ENCODE measurements at regions not wholly inside any gene's neighbourhood (a gene's known extent, or its start where the extent isn't known, plus 50 kb on each side); places are given as distances from the start of the nearest gene placed in this dataset.

DNA sequence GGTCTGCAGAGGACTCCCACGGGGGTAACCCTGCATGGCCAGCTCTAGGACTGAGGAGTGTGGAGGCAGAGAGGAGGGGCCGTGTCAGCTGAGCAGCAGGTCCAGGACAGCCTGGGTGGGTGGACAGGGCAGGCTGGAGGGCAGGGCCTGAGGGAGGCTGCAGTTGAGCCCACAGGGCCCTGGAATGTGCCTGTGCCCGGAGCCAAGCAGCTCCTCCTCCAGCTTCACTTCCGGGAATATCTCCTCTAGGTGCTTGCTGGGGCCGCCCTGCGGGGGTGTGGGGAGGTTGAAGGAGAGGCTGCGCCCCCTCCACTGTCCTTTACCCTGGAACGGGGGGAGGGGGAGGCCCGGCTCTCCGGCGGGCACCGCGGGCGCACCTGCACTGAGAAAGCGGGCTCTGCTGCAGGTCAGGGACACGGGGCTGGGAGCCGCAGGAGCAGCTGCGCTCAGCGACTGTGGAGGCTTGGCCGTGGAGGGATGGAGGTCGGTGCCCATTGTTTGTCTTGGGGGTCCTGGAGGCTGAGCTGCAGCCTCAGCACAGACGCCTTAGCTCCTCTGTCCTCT is 1293.2 kb downstream of the BRD1 start:
- no peak for DNase-seq (ENCODE audit: low read depth)

DNA sequence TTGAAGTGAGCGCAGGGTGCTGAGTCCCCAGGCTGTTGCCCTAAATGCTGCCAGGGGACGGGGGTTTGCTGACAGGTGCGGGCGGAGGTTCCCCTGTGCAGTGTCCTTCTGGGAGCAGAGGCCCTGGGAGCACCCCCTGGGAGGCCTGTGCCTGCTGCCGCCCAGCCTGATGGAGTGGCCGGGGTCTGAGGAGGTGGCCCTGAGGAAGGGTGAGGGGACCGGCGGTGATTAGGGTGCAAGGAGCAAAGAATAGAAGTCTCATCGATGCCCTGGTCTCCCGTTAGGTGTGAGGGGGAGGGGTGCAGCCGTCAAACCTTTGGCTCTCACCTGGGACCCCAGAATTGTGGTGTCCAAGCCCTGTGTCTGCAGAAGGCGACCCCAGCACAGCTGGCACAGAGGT is 1294.7 kb downstream of the BRD1 start:
- DNase-seq (ENCODE audit: low read depth): no peak

- no peak for DNase-seq (ENCODE audit: low read depth)
Measured at GRCh38 chr22:48531761-48532435, 1295.8 kb downstream of the BRD1 start.

DNA sequence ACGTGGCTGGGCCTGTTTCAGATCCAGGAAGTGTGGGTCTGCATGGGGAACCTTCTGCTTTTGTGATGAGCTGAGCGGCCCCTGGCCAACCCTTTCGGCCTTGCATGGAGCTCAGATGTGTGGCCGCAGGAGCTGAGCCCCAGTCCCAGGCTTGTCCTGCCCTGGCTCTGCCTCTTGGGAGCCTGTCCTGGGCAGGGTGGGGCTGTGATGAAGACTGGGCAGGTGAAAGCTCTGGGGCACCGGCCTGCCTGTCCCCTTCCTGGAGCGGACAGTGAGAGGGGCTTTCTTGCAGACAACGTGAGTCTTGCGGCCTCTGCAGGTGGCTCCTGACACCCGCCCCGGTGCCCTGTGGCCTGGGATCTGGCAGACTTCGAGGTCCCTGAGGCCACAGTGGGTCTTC is 1296.6 kb downstream of the BRD1 start:
- DNase-seq (ENCODE audit: low read depth): no peak

- no peak for DNase-seq (ENCODE audit: low read depth)
Measured at GRCh38 chr22:48530666-48531065, 1297.0 kb downstream of the BRD1 start.

DNA sequence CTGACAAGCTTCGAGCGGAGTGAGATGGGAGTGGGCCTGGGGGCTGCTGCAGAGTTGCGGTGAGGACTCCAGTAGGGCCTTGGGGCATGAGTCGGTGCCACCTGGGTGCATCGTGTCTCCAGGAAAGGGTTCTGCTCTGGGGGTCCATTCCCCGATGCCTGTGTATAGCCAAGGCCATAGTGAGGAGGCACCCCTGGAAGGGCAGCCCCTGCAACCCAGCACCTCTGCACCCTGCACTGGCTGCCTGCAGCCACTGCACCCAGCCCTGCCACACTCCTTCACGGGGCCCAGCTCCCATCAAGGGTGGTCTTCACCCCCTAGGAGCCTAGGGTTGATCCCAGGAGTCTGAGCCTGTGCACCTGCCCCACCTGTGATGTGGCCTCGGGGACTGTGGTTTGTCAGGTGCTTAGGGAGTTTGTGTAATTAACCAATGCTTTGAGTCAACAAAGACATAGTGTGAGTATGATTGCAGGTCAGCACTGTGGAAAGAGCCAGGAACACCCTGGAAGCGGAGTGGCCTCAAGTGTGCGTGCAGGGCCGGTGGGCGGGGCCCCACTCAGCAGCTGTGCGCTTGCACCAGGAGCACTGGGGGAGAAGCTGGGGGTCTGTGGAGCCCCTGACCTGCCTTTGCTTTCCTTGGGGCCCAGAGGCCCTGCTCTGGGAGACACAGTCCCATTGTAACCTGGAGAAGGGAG is 1299.3 kb downstream of the BRD1 start:
- no peak for DNase-seq (ENCODE audit: low read depth)

- DNase-seq (ENCODE audit: low read depth): no peak
Measured at GRCh38 chr22:48523761-48524160, 1303.9 kb downstream of the BRD1 start.

- no peak for DNase-seq (ENCODE audit: low read depth)
Measured at GRCh38 chr22:48523091-48523490, 1304.6 kb downstream of the BRD1 start.

- DNase-seq (ENCODE audit: low read depth): no peak
Measured at GRCh38 chr22:48522271-48522670, 1305.4 kb downstream of the BRD1 start.

DNA sequence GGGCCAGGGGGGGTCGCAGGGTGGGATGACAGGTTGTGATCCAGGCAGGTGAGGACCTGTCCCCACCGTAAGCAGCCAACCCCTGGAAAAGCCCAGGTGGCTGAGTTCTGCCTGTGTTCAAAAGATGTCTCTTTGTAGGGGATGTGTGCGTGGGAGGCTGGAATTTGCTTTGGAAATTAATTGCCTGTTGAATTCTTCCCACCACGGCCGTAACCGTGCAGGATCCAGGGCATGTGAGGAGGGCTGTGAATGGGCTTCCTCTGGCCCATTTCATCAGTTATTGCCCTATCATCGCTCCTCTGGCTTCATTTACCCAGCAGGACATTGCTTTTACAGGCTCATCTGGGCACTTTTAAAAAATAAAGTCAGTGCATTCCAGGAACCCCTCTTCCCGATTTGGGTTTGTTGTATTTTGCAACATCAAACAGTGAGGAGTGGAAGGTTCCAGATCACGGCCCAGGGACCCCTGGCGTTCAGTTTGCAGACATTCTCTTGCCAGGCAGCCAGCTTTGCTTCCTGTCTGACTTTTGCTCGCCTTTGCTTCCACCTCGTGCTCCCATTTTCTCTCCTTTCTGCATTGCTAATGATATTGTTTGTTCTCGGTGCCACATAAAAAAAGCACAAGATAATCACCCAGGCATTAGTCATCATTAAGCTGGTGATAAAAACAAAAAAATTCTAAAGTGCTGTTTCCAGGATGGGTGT is 1306.6 kb downstream of the BRD1 start:
- no peak for DNase-seq (ENCODE audit: low read depth)

- no peak for DNase-seq (ENCODE audit: low read depth)
Measured at GRCh38 chr22:48520207-48520606, 1307.5 kb downstream of the BRD1 start.

- DNase-seq (ENCODE audit: low read depth): no peak
Measured at GRCh38 chr22:48517039-48518030, 1310.3 kb downstream of the BRD1 start.

DNA sequence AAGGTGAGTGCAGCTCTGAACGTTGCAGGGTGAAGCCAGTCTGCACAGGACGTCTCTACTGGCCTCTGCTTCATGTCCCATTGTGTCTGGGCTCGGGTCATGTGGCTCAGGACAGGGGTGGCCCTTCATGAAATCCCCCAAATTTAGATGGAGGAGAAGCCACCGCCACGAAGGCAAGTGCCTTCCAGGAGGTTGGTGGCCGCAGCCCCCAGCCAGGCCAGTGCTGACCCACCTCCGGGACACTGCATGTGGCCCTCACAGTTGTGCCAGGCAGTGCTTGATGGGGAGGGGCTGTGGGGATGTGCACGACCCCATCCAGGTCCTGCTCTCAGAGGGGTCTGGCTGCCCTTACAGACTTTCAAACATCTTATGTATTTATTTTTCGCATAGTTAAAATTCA is 1311.1 kb downstream of the BRD1 start:
- no peak for DNase-seq (ENCODE audit: low read depth)

DNA sequence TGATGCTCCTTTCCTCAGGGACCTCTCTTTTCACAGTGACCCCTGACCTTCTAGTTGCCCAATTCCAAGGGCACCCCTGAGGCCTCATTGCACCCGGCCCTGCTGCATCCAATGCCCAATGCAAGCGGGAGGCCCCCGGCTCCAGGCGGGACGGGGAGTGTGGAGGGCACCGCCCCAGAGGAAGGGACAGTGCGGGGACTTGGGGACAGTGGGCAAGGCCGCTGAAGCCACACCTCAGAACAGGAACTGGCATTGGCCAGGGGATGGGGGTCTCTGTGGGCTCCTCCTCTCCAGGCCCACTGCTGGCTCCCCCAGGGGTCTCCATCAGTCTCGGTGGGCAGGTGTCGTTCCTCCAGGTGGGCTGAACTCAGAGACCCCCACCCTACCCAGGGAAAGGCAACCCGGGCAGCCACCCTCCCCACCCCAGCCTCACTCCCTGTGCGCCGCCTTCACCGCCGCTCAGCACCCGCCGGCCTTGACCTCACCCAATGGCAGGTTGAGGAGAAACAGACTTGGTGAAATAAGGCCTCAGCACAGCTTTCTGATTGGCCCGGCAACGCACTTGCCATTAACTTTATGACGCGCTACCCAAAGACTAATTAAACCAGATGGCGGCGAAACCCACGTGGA is 1312.0 kb downstream of the BRD1 start:
- DNase-seq (ENCODE audit: low read depth): no peak

GRCh38 chr22:48513929-48514328 is 1313.7 kb downstream of the BRD1 start:
- no peak for DNase-seq (ENCODE audit: low read depth)

GRCh38 chr22:48513446-48513845 is 1314.2 kb downstream of the BRD1 start:
- no peak for DNase-seq (ENCODE audit: low read depth)

DNA sequence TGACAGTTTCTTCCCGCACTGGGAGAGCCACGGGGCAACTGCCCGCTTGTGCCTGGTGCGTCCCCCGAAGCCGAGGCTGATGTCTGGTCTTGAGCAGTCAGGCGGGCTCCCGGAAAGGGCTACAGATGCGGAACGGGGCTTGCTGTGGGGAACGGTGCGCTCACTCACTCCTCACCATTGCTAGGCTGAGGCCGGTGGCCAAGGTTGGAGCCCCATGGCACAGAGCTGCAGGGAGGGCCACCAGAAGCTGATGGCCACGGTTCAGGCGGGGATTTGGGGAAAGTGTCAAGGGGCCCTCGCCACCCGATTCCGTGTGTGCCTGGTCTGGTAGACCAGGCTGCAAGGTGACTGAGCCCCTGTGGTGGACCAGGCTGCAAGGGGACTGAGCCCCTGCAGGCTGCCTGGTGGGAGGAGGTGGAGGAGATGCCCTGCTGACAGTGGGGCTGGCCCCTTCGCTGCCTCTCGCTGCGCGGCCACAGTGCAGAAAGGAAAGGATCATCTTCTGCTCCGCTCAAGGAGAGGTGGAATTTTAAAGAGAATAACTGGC is 1315.8 kb downstream of the BRD1 start:
- DNase-seq (ENCODE audit: low read depth): no peak

DNA sequence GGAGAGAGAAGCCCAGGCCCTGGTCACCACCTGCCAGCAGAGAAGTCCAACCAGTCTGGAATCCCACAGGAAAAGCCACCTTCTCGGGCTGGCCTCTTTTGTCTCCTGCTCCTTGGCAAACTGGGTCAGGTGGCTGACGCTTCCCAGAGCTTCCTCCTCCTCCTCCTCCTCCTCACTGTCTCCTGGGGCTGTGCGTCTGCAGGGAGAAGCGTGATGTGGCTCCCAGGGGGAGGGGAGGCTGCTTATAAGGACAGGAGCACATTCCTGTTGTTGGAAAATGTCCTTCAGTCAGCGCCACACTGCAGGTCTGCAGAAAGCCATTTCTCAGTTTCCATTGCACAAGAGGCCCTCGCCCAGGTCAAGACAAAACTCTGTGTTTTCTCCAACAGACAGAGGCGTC is 1316.5 kb downstream of the BRD1 start:
- DNase-seq (ENCODE audit: low read depth): no peak

GRCh38 chr22:48510599-48510998 is 1317.1 kb downstream of the BRD1 start:
- no peak for DNase-seq (ENCODE audit: low read depth)
